Mesothelial cell of epicardium (in vitro differentiated cells): ENCODE measurements at regions not wholly inside any gene's neighbourhood (a gene's known extent, or its start where the extent isn't known, plus 50 kb on each side); places are given as distances from the start of the nearest gene placed in this dataset.

Experiments used
- DNase-seq, 2 experiments: peaks; one replicate each; pipeline ENCODE4 v3.0.0; 2021; ENCODE audit warnings: low spot score in 2 of 2; ENCODE audit not compliant: unreplicated experiment in 2 of 2
- H3K27ac Mint-ChIP-seq: 2 replicates; pipeline ENCODE4 v1.8.0; 2021; ENCODE audit warnings: mixed read lengths
- H3K27me3 Mint-ChIP-seq: 2 replicates; pipeline ENCODE4 v1.8.0; 2021; ENCODE audit warnings: low read depth, mixed read lengths
- H3K36me3 Mint-ChIP-seq: 2 replicates; pipeline ENCODE4 v1.8.0; 2021; ENCODE audit warnings: mixed read lengths
- H3K4me1 Mint-ChIP-seq: 2 replicates; pipeline ENCODE4 v1.8.0; 2021; ENCODE audit warnings: mixed read lengths
- H3K4me3 Mint-ChIP-seq: 2 replicates; pipeline ENCODE4 v1.8.0; 2021; ENCODE audit warnings: mild to moderate bottlenecking, moderate library complexity, mixed read lengths
- H3K9me3 Mint-ChIP-seq: 2 replicates; pipeline ENCODE4 v1.8.0; 2021; ENCODE audit warnings: mixed read lengths
- TF ChIP-seq, protein P1 (sequence below): fragments of 200-600 bp; sonication (generic); IDR thresholded peaks from one replicate; pipeline ENCODE4 v1.5.0; 2021; ENCODE audit warnings: antibody characterized with exemption; ENCODE audit not compliant: unreplicated experiment

DNA sequence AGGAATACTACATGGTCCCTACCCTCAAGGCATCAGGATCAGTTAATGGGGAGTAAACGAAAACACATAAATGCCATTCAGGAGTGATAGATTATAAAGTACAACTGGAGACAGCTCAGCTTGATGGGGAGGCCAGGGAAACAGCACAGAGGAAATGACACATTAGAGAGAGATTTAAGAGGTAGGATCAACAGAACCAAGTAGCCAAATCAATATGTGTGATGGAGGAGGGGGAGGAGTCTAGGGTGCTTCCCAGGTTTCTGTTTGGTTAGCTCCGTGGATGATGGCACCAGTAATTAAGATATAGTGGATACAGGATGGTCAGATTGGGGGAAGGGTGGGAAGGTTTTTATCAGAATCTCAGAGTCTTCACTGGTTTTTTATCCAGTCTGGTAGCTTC lies 229.5 kb upstream of the ROPN1 start:
- Mint-ChIP-seq H3K4me1 (no peaks in the 10 kb centered on the region), H3K27ac (no peak overlapping the region), H3K9me3 (no peaks in the 10 kb centered on the region), H3K36me3 (no peaks in the 10 kb centered on the region), H3K27me3 (no peaks in the 10 kb centered on the region), H3K4me3 (no peak overlapping the region)
- DNase-seq: no peak
- TF ChIP-seq, protein P1, sequence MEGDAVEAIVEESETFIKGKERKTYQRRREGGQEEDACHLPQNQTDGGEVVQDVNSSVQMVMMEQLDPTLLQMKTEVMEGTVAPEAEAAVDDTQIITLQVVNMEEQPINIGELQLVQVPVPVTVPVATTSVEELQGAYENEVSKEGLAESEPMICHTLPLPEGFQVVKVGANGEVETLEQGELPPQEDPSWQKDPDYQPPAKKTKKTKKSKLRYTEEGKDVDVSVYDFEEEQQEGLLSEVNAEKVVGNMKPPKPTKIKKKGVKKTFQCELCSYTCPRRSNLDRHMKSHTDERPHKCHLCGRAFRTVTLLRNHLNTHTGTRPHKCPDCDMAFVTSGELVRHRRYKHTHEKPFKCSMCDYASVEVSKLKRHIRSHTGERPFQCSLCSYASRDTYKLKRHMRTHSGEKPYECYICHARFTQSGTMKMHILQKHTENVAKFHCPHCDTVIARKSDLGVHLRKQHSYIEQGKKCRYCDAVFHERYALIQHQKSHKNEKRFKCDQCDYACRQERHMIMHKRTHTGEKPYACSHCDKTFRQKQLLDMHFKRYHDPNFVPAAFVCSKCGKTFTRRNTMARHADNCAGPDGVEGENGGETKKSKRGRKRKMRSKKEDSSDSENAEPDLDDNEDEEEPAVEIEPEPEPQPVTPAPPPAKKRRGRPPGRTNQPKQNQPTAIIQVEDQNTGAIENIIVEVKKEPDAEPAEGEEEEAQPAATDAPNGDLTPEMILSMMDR: no peak

DNA sequence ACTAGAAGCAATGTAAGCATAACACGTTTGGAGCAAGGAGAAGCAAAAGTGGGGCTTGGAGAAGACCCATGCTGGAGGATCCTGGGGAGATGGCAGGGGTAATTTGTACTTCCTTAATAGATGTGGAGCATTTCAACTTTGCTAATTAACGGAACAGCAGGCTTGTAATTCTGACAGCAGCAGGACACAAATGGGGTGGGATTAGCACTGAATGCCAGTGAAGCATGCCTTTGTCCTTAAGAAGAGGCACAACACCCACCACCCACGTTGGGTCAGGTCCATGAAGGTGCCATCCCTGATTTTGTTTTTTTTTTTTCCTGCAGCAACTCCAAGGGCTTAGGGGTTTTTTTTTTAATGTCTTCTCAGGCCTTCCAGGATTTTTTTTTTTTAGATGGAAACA lies 231.9 kb upstream of the ROPN1 start:
- H3K4me1 Mint-ChIP-seq: no peaks in the 10 kb centered on the region

DNA sequence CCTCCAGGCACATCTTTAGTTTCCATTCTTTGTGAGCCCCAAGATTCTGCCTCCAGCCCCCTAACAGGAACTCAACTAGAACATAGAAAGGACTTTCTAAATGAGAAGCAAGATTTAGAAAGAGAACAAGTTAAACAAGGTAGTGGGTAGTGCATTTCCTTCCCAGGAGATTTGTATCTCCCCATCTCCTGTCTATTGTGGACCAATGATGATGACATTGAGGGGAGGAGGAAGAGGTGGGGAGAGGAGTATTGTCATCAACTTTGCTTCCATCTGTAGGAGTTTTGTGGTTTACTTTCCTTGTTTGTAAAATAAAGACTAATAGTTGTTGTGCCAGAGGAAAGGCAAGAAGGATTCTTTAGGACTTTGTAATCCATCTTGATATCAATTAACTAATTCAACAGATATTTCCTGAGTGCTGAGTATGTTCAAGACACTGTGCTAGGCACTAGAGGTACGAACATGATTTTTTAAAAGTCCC lies 235.3 kb upstream of the ROPN1 start:
- Mint-ChIP-seq H3K27ac (no peak overlapping the region), H3K27me3 (no peaks in the 10 kb centered on the region)
- no peak for DNase-seq

More for the DNA sequence above, 231.9 kb upstream of the ROPN1 start:
- Mint-ChIP-seq H3K36me3 (peaks cover 4% of the 10 kb centered on the region), H3K9me3 (peaks cover 5% of the 10 kb centered on the region), H3K27ac (no peak overlapping the region), H3K27me3 (no peaks in the 10 kb centered on the region), H3K4me3 (no peak overlapping the region)
- no peak for DNase-seq
- TF ChIP-seq, protein P1: no peak

DNA sequence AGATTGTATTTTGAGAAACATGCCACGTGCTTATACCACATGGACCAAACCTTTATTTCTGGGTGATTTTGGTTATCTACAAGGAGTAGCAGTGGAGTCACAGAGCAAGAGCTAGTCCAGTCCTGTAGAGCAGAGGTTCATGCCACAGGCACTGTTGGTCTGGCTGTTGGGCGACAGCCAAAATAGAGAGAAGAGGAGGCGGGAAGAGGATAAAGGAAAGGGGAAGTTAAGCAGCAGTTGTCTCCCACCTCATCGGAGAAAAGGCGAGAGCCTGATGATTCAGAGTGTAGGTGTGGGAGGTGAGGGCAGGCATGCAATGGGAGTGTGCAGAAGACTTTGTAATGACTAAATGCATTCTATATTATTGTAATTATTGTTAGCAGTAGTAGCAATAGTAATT lies 237.5 kb upstream of the ROPN1 start:
- H3K9me3 Mint-ChIP-seq: peaks cover 7% of the 10 kb centered on the region
- H3K27ac Mint-ChIP-seq: no peak overlapping the region
- TF ChIP-seq, protein P1: no peak
- peaks cover 3% of the 10 kb centered on the region for H3K27me3 Mint-ChIP-seq
- peaks cover 5% of the 10 kb centered on the region for H3K4me1 Mint-ChIP-seq
- no peak for DNase-seq
- peaks cover 7% of the 10 kb centered on the region for H3K36me3 Mint-ChIP-seq
- no peak overlapping the region for H3K4me3 Mint-ChIP-seq

More for the DNA sequence above, 235.3 kb upstream of the ROPN1 start:
- TF ChIP-seq, protein P1: no peak
- no peak overlapping the region for H3K4me3 Mint-ChIP-seq
- H3K36me3 Mint-ChIP-seq: peaks cover 7% of the 10 kb centered on the region
- peaks cover 7% of the 10 kb centered on the region for H3K9me3 Mint-ChIP-seq
- peaks cover 5% of the 10 kb centered on the region for H3K4me1 Mint-ChIP-seq

DNA sequence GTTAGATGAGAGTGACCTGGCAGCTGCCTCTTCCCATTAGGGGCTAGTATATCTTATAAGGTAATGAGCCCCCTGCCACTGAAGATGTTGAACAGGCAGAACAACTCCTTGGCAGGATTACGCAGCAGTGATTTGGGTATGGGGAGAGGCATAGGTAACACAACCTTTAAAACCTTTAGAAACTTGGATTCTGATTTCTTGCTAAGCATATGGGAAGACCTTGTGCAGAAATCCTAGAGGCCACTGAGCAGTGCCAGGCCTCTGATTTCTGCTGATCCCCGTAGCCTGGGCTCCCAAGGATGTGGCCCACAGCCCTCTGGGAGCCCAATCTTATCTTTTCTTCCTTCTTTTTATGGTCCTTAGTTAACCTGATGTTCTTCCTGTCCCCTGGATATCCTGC lies 237.9 kb upstream of the ROPN1 start:
- TF ChIP-seq, protein P1: no peak
- no peak for DNase-seq
- H3K36me3 Mint-ChIP-seq: peaks cover 7% of the 10 kb centered on the region
- no peak overlapping the region for H3K4me3 Mint-ChIP-seq
- peaks cover 7% of the 10 kb centered on the region for H3K9me3 Mint-ChIP-seq
- no peak overlapping the region for H3K27ac Mint-ChIP-seq
- H3K27me3 Mint-ChIP-seq: peaks cover 3% of the 10 kb centered on the region
- H3K4me1 Mint-ChIP-seq: peaks cover 5% of the 10 kb centered on the region

DNA sequence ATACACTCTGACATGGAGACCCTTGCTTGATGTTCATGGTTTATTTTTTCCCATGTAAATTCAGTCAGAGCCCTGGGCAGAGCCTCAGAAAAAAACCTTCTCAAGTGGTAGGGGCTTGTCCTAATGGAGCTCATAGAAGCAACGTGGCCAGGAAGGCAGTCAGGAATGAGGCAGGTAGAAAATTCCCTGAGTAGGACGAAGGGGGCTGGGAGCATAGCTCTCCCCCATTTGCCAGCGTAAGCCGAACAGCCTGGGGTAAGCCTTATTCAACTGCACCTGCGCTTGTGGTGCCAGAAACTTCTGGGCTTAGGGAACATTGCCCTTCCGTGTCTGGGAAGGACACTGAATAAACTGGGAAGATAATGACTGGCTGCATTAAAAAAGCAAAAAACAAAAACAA lies 238.5 kb upstream of the ROPN1 start:
- no peak for DNase-seq
- peaks cover 9% of the 10 kb centered on the region for H3K36me3 Mint-ChIP-seq
- H3K9me3 Mint-ChIP-seq: peaks cover 7% of the 10 kb centered on the region
- peaks cover 5% of the 10 kb centered on the region for H3K4me1 Mint-ChIP-seq
- peaks cover 3% of the 10 kb centered on the region for H3K27me3 Mint-ChIP-seq
- no peak overlapping the region for H3K4me3 Mint-ChIP-seq
- TF ChIP-seq, protein P1: no peak
- H3K27ac Mint-ChIP-seq: no peak overlapping the region
